Mesenteric fat pad (tissue), 1 donor: ENCODE measurements at regions not wholly inside any gene's neighbourhood (a gene's known extent, or its start where the extent isn't known, plus 50 kb on each side); places are given as distances from the start of the nearest gene placed in this dataset.
"Not testable (repeated sequence)": the region's sequence is repeated elsewhere in the genome, so short reads cannot be mapped to it uniquely, and the experiment has no call there.

Experiments used
- DNase-seq: peaks from one replicate; pipeline ENCODE4 v3.0.0-alpha.2; 2020; ENCODE audit warnings: low spot score
- donor health status: DM: yes; HTN: yes; CAD: no.

DNA sequence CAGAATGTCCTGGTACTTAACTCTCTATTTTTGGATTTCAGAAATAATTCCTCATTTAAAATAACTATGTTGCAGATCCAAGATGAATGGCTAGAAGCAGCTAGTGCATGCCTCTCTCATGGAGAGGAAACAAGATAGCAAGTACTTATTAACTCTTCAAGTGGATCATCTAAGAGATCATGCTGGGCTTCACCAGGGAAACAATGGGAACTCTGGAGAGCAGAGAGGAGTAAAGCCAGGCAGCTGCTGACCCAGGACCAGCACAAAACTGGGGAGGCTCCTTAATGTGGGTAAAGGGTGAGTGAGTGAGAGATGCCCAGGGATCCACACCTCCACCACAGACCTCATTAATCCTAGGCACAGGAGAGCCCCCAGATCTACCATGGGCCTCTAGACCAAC lies 897.8 kb upstream of the ACO1 start:
- no peak for DNase-seq

DNA sequence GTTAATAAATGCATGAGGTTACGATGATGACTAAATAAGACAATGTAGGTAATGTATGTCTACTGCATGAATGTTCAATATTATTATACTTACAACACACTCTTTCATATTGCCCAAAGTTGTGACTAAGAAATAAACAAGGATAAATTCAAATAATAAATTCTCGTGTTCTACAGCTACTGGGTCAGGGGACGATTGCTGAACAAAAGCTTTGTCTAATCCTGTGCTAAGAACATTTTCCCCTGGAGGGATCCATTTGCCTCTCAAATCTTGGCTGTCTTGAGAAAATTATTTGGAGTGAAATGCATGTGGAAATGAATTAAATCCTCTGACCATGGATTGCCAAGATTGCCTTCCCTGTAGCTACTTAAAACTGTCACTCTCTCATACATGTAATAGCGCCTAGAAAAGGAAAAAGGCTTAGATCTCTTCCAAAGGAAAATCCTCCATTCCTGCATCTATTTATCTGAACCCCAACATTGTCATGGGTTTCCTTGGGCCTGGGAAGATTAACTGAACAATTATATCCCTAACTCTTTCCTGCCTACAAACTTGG lies 893.8 kb upstream of the ACO1 start:
- no peak for DNase-seq

DNA sequence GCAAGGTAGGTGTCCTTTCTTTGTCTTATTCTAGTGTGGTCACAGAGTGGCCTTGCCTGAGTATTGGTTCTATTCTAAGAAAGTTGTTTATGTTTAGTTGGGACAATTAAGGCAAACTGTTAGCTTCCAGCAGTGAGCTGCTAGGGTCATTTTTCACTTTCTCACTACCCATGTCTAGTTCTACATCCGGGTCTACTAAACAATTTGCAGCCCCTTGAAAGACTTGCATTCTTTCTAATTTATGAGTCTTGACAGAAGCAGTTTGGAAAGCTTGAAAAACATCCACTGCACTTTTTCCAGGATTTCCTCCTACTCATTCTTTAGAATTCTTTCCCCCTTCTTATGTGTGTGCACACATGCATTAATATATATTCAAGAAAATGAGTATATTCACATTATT lies 892.2 kb upstream of the ACO1 start:
- DNase-seq = no peak

DNA sequence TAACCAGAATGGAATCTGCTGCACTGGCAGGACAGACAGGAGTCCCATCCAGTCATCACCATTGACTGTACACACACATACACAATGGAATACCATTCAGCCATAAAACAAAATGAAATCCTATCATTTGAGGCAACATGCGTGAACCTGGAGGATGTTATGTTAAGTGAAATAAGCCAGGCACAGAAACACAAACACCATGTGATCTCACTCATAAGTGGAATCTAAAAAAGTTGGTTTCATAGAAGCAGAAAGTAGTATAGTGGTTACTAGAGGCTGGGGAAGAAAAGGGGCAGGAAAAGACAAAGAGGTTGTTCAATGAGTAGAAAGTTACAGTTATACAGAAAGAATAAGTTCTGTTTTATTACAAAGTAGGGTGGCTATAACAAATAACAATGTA lies 884.0 kb upstream of the ACO1 start:
- no peak for DNase-seq

DNA sequence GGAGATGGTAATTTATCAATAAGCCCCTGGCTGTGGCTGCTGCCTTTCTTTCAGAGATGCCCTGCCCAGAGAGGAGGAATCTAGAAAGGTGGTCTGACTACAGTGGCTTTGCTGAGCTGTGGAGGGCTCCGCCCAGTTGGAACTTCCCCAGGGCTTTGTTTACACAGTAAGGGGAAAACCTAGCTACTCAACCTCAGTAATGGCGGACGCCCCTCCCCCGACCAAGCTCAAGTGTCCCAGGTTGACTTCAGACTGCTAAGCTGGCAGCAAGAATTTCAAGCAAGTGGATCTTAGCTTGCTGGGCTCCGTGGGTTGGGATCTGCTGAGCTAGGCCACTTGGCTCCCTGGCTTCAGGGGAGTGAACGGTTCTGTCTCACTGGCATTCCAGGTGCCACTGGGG lies 865.4 kb upstream of the ACO1 start:
- no peak for DNase-seq

DNA sequence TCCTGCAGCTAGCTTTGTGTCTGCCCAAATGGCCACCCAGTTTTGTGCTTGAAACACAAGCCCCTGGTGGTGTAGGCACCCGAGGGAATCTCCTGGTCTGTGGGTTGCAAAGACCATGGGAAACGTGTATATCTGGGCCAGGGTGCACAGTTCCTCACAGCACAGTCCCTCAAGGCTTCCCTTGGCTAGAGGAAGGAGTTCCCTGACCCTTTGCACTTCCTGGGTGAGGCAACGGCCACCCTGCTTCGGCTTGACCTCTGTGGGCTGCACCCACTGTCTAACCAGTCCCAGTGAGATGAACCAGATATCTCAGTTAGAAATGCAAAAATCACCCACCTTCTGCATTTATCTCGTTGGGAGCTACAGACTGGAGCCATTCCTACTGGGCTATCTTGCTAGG lies 865.0 kb upstream of the ACO1 start:
- no peak for DNase-seq

DNA sequence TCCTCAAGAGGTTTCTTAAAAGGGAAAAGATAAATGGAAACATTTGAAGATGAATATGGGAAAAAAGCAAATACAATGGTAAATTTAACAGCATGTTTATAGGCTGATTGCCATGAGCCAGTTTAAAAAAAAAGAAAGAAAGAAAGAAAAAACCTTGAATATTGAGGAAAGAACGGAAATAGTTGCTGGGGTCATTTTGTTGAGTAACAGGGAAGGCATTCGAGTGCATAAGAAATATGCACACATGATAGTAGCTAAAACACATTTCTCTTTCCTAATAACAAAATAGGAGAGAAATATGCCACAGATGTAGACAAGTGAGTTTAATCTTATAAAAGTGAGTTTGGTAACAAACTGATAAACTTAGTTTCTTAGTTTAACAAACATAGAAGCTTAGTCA lies 864.6 kb upstream of the ACO1 start:
- no peak for DNase-seq

DNA sequence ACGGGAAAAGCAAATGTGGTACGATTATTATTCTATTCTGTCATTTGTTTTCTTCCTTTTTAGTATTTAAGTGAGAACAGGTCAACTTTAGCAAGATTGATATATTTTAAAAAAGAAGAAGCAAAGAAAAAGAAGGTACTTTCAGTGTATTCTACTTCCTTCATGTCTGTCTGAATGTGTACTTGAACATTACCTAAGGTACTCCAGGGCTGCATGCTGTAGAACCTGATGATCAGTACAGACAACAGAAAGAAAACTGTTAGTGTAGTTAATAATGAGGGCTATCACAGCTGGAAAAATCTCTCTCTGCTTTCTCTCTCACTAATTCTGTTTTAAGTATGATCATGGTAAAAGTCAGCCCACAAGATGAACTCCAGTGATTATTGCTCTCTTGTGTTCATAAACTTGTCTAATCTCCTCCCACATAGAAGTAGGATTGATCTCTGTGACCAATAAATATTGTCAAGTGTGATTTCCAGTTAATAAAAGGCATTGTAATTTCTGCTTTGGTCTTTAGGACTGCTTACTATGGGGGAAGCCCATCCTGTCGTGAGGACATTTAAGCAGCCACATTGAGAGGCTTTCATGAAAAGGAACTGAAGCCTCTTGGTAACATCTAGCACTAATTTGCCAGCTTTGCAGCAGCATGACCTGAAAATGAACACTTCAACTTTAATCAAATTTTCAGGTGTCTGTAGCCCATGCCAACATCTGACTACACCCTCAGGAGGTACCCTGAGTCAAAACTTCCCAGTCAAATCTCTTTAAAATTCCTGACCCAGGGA lies 864.0 kb upstream of the ACO1 start:
- no peak for DNase-seq

DNA sequence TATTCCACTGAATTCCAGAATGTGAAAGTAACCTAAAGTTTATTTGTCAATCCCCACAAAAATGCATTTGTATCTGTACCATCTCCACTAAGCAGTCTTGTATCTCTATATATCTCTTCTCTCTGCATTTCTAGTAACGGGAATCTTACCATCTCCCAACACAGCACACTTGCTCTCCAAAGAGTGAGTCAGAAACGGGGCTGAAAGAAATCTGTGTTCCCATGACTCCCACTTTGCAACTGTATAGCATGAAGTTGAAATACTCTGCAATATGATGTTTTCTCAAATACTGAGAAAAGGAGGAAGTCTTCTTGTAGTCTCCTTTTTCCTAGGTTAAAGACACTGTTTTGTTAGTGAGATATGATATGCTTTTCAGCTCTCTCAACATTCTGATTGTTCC lies 848.8 kb upstream of the ACO1 start:
- no peak for DNase-seq

DNA sequence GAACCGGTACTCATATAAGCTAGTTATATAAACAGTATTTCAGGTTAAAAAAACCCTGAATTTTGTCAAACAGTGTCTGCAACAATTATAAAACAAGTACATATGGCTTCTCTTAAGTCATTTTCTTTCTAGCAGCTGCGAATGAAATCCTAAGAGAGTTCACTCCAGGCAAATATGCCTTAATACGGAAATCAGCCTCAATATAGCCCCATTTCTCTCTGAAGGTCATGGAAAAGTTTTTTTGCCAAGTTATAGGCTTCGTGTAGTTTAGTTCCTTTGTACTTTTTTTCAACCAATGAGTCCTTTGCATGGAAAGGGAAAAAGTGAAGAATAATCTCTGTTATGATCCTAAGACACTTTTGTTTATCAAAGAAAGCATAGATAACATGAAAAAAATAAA lies 848.0 kb upstream of the ACO1 start:
- no peak for DNase-seq

DNA sequence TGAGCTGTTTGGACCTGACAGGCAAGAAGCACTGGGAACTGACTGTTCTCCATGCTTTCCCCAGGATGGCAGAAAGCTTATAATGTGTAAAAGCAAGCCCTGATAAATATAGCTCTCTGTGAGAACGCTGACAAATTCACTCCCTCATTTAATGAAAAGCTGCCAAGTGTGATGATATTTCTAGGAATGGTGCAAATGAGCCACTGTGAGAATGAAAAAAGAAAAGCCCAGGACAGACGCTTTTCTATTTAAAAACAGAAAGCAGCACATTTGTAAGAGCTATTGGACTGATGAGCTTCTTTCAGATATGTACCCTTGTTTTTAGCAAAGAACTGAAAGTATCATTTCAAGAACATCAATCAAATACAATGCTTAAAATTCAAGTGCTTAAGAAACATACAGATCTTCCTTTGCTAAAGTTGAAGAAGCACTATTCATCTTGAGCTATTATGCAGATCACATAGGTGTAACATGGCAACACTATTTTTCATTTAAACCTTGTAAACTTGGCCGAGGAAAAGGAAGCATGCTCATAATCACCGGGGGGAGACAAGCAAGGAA lies 842.6 kb upstream of the ACO1 start:
- no peak for DNase-seq

DNA sequence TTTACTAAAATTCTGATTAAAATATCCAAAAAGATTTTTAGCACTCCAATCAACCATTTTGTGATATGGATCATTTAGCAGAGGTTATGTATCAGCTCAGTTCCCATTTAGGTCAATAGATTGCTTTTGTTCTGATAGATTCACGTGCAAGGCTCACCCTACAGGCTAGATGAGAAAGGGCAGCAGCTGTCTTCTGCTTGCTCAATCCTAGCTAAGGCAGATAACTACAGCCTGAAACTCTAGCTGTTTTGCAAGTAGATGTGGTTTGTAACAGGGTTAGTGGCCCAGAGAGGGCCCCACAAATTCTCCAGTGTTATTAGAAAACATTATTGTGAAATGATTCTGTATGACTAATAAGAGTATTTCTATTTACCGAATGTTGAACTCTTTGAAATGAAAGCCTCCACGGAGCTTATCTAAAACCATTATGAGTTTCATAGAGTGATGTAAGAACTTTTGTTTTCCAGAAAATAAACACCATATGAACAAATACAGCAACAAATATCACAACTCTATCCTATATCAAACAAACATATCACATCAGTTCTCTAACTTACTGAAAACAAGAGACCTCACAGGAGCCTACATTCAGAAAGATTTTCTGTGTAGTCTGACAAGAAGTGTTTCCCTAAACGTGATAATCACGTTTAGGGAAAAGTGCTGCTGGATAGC lies 841.9 kb upstream of the ACO1 start:
- DNase-seq = no peak

DNA sequence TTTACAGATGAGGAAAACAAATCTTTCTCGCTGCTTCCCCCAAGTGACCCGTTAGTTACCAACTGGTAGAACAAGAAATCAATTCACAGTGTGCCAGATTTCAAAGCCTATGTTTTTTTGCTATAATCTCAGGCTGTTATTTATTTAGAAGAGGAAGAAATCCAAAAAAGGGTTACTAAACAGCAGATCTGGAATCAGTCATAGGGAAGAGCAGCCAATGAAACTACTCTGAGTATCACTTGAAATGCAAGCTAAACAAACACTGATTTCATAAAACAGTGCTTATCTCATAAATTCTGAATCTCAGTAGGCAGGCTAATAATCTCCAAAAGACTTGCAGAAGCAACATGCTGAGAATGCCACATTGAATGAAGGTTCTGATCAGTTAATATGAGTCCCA lies 829.5 kb upstream of the ACO1 start:
- DNase-seq = no peak

DNA sequence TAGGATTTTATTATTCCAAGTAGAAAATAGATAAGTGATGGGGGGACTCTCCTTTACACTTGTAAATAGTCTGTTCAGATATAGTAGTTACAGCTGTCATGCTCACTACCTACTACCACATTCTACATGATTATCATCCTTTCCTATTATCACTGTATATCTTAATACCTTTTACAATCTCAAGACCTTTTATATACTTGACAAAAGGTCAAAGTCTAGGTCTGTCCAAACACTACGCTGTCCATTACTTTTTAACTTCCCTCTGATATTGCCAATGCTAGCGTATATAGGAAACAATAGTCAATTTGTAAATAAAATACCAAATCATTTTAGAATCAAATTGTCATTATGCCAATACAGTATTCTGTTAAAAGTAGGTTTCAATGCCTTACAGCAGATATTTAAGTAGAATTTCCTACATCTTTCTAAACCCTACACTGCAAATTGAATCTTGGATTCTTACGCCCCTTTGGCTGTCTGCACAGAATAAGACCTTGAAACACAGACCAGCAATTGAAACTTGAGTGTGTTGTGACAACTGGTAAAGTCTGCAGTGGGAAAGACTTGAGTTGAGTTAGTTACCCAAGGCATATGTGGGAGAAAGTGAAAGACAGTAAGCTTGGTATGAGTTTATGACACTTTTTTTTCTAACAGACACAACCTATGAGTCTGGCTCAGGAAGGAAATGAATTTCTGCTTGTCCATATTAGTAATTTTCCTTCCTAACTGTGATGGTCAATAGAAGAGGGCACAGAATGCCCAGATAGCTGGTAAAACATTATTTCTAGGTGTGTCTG lies 827.6 kb upstream of the ACO1 start:
- DNase-seq = no peak

DNA sequence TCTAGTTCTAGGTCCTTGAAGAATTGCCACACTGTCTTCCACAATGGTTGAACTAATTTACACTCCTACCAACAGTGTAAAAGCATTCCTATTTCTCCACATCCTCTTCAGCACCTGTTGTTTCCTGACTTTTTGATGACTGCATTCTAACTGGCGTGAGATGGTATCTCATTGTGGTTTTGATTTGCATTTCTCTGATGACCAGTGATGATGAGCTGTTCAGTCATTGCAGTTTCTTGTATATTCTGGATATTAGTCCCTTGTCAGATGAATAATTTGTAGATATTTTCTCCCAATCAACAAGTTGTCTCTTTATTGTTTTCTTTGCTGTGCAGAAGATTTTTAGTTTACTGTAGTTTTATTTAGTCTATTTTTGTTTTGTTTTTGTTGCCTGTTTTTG lies 812.3 kb upstream of the ACO1 start:
- DNase-seq = not testable (repeated sequence)

DNA sequence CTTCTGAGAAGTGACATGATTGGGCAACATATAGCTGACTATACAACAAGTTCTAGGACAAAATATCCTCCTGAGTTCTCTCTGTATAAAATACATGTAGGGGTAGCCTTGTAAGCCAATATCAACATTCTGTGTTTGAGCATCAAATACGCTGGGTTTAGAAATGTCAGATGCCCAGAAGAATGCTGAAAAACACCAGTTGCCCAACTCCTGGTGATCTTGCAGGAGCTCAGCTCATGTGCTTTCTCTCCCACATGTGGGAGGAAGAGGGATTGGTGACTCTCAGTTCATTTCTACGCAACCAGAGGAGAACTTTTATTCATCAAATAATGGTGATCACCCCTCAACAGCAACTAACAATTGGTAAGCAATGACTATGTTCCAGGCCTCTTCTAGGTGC lies 810.9 kb upstream of the ACO1 start:
- no peak for DNase-seq

DNA sequence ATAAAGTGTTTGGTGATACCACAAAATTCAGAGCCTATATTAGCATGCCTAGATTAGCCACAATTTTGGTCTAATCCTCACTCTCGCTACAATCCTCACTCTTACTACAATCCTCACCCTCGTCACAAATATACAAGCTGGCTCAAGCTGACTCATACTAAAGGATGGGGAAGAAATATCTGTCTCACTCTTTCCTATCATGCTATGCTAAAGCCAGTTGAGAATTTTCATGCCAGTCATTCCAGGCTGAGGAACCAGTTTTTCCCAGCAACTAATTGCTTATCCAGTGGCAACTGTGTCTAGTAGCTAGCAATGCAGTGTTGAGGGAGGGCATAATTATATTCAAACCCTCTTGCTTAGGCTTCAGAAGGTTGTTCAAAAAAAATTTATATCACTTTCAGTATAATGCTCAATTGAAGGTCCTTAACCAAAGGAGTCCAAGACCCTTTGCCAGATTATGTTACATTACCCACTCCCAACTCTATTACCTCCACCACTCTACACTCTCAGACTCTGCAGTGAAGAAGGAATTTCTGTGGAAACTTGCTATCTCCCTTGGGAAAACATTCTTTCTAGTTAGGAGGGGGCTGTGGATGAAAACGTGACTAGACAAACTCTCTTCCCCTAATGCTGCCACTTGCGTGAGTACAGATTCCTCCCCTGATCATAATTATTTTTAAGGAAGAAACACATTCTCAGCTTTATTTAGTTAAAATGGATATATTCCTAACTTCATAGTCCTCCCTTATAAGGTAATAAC lies 810.3 kb upstream of the ACO1 start:
- DNase-seq = no peak

DNA sequence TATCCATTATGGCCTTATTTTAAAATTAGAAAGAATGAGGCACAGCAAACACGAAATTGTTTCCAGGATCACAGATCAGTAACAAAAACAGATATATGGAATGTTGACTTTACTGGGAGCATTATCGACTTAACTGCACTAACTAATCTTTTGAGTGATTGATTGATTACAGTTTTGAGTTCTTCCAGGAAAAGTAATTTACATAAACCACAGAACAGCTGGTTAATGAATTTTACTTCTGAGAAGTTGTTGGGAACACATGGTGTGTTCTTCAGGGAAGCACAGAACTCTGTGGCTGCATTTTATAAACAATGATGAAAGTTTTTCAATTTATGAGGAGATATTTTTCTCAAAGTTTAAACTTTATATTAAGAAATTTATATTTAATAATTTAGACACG lies 802.4 kb upstream of the ACO1 start:
- DNase-seq = no peak

DNA sequence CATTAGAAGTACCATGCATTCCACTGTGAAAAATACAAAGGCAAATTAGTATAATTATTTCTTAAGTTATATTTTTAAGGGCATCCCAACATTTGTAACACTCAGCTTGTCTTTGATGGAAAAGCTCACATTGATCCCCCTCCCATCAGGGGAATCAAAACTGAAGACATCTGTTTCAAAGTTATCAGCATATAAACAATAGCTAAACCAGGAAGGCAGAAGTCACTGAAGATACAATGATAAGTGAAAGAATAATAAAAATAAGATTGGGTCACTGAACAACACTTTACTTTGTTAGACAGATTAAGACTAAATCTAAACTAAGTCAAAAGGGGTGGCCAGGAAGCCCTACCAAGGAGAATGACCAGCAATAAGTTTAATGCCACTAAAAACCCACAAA lies 801.9 kb upstream of the ACO1 start:
- DNase-seq = no peak

DNA sequence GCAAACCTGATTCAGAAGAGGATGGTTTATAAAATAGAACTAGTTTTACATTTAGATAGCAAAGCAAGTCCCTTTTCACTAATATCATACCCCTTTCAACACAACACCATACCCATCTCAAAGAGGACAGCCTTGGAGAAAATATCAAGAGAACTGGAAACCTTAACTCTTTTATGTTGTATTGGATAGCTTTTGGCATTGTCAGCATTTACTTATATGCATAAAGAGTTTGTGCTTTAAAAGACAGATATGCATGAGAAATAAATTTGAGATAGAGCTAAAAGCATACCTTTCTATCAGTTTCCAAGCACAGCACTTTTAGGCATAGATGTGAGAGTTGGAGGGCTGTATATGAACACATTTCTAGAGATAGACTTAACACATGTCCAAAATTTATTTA lies 799.3 kb upstream of the ACO1 start:
- DNase-seq = no peak

DNA sequence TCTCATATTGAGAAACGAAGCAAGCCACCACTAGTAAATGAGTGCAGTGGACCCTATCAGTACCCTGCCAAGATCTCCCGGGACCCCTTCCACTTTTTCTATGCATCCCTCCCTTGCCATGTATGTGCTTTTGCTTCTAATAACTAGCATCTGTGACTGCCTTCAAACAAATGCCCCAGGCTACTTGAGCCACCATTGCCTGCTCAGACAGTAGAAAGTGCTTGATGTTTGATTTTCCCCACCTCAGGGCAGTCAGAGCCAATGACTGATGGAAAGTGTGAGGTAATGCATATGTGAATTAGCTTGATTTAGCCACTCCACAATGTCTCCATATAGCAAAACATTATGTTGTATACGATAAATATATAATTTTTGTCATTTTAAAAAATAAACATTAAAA lies 797.3 kb upstream of the ACO1 start:
- no peak for DNase-seq
